GM19035 (cell line): ENCODE measurements at regions not wholly inside any gene's neighbourhood (a gene's known extent, or its start where the extent isn't known, plus 50 kb on each side); places are given as distances from the start of the nearest gene placed in this dataset.

Source experiments
- ATAC-seq: cut with Tn5 transposase; IDR thresholded peaks from one replicate; pipeline ENCODE4 v1.9.1; 2021; ENCODE audit not compliant: unreplicated experiment

GRCh38 chr7:46393142-46393541 is 472.1 kb upstream of the IGFBP3 start:
- no peak for ATAC-seq

GRCh38 chr7:46391231-46392201 is 470.4 kb upstream of the IGFBP3 start:
- no peak for ATAC-seq

- ATAC-seq: no peak
Measured at GRCh38 chr7:46390042-46390441, 469.0 kb upstream of the IGFBP3 start.

GRCh38 chr7:46389146-46389545 is 468.1 kb upstream of the IGFBP3 start:
- no peak for ATAC-seq

- ATAC-seq: no peak
Measured at GRCh38 chr7:46387646-46388045, 466.6 kb upstream of the IGFBP3 start.

- no peak for ATAC-seq
Measured at GRCh38 chr7:46386428-46387399, 465.6 kb upstream of the IGFBP3 start.

GRCh38 chr7:46385662-46386309 is 464.7 kb upstream of the IGFBP3 start:
- ATAC-seq: no peak

GRCh38 chr7:46383605-46384004 is 462.5 kb upstream of the IGFBP3 start:
- no peak for ATAC-seq

- ATAC-seq: no peak
Measured at GRCh38 chr7:46369933-46370654, 449.0 kb upstream of the IGFBP3 start.

- ATAC-seq: no peak
Measured at GRCh38 chr7:46368871-46369270, 447.8 kb upstream of the IGFBP3 start.

- ATAC-seq: no peak
Measured at GRCh38 chr7:46366526-46366925, 445.5 kb upstream of the IGFBP3 start.

- no peak for ATAC-seq
Measured at GRCh38 chr7:46363688-46364087, 442.6 kb upstream of the IGFBP3 start.

- ATAC-seq: no peak
Measured at GRCh38 chr7:46360811-46361210, 439.7 kb upstream of the IGFBP3 start.

- no peak for ATAC-seq
Measured at GRCh38 chr7:46360296-46360695, 439.2 kb upstream of the IGFBP3 start.

GRCh38 chr7:46357851-46358250 is 436.8 kb upstream of the IGFBP3 start:
- no peak for ATAC-seq

- ATAC-seq: no peak
Measured at GRCh38 chr7:46357290-46357689, 436.2 kb upstream of the IGFBP3 start.

GRCh38 chr7:46356371-46356770 is 435.3 kb upstream of the IGFBP3 start:
- ATAC-seq: no peak

GRCh38 chr7:46355331-46355730 is 434.3 kb upstream of the IGFBP3 start:
- no peak for ATAC-seq

- ATAC-seq: no peak
Measured at GRCh38 chr7:46352004-46352954, 431.2 kb upstream of the IGFBP3 start.
